Pancreas (tissue), 10 donors: ENCODE measurements at regions not wholly inside any gene's neighbourhood (a gene's known extent, or its start where the extent isn't known, plus 50 kb on each side); places are given as distances from the start of the nearest gene placed in this dataset.
A peak's percentile ranks its signal among the peaks of the same experiment; 100 is the strongest.

ENCODE experiments used
- ATAC-seq, 4 donors: fragments of 200-7000 bp; cut with Tn5 transposase; one replicate each; pipeline versions ENCODE4 v1.8.0 to v1.9.1; 2020; ENCODE audit warnings: mild to moderate bottlenecking in 4 of 4, moderate library complexity in 4 of 4
- DNase-seq, 6 donors: peaks; one replicate each; pipeline ENCODE4 v3.0.0-alpha.2; 2020
- FAIRE-seq: peaks from 2 replicates; lab custom pipeline; 2012; peaks lifted over from hg19 to GRCh38; lab: Jason Lieb, UNC
- H3K27ac ChIP-seq, 4 donors: fragments of 200-600 bp; sonication (generic); 1 replicate in 3 of 4; 2 replicates in 1 of 4; pipeline versions ENCODE4 v1.5.0 to v1.8.0; 2020
- H3K27me3 ChIP-seq, 4 donors: fragments of 200-600 bp; one replicate each; pipeline ENCODE4 v1.8.0; 2021
- H3K36me3 ChIP-seq, 3 donors: fragments of 200-600 bp; sonication (generic) in 1 of 3; one replicate each; pipeline versions ENCODE4 v1.5.0 to v1.8.0; 2020 to 2021
- H3K4me1 ChIP-seq, 3 donors: fragments of 200-600 bp; one replicate each; pipeline ENCODE4 v1.8.0; 2021
- H3K4me3 ChIP-seq, 4 donors: fragments of 200-600 bp; sonication (generic) in 2 of 4; one replicate each; pipeline versions ENCODE4 v1.5.0 to v1.8.0; 2020 to 2021
- H3K9me3 ChIP-seq, 4 donors: fragments of 200-600 bp; one replicate each; pipeline ENCODE4 v1.8.0; 2021
- WGBS, 2 donors: extraction: QIAGEN DNeasy Blood & Tissue Kit; methylation state at CpG; one replicate each; pipeline ENCODE4 v1.1.7; 2013; 5-methylcytosine and 5-hydroxymethylcytosine counted together
- intact Hi-C, 3 donors: fragments of 100-400 bp; cut with DNase I; formaldehyde crosslinking; loops; one replicate each; pipeline versions ENCODE4 v1.11.1 to v1.14.2; 2022
- TF ChIP-seq, protein P1 (sequence below), 4 donors: fragments of 200-600 bp; sonication (generic) in 3 of 4; IDR thresholded peaks; one replicate each; pipeline versions ENCODE4 v1.5.0 to v1.8.0; 2021; ENCODE audit warnings: antibody characterized with exemption in 4 of 4
- donor health status: healthy with polysubstance abuse.
- donor health status: DM: no; HTN: no; CAD: no; lungs with moderate emphysema.
- donor health status: DM: no; HTN: no; CAD: no.
- donor health status: control.
- donor health status: control.
- donor health status: Bipolar disorder and iron deficiency.
- donor health status: DM: yes; HTN: yes; CAD: no.
- donor health status: DM: no; HTN: no; CAD: no.
- donor health status: DM: no; HTN: no; CAD: no.
- donor health status: DM: yes; HTN: yes; CAD: no.

- H3K4me1 ChIP-seq = peaks cover 10 to 45% (median 15%) of the 10 kb centered on the region in 3 donors
- peak overlapping the region in 2 of 4 donors; percentile 31 to 34 for H3K27ac ChIP-seq
- no peaks in the 10 kb centered on the region for H3K9me3 ChIP-seq
- no peak overlapping the region for H3K4me3 ChIP-seq
- intact Hi-C loops = no loop called here
- no peaks in the 10 kb centered on the region for H3K27me3 ChIP-seq
- ATAC-seq (peak; percentile 33 to 43 (median 38)), DNase-seq (no peak), FAIRE-seq (no peak)
- WGBS, 2 donors = 43 to 58% methylated on average over 2 of the region's 2 CpGs
- TF ChIP-seq, protein P1, sequence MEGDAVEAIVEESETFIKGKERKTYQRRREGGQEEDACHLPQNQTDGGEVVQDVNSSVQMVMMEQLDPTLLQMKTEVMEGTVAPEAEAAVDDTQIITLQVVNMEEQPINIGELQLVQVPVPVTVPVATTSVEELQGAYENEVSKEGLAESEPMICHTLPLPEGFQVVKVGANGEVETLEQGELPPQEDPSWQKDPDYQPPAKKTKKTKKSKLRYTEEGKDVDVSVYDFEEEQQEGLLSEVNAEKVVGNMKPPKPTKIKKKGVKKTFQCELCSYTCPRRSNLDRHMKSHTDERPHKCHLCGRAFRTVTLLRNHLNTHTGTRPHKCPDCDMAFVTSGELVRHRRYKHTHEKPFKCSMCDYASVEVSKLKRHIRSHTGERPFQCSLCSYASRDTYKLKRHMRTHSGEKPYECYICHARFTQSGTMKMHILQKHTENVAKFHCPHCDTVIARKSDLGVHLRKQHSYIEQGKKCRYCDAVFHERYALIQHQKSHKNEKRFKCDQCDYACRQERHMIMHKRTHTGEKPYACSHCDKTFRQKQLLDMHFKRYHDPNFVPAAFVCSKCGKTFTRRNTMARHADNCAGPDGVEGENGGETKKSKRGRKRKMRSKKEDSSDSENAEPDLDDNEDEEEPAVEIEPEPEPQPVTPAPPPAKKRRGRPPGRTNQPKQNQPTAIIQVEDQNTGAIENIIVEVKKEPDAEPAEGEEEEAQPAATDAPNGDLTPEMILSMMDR (IDR thresholded peaks at IDR 0.05) = no peak
- no peaks in the 10 kb centered on the region for H3K36me3 ChIP-seq
These were observed 94.5 kb upstream of the F3 start for GRCh38 chr1:94636100-94636499.

GRCh38 chr1:94634977-94635416 is 93.4 kb upstream of the F3 start:
- Histone ChIP-seq H3K4me1 (peaks cover 10 to 45% (median 15%) of the 10 kb centered on the region in 3 donors), H3K36me3 (no peaks in the 10 kb centered on the region), H3K27ac (peak overlapping the region in 2 of 4 donors; percentile 47 to 77), H3K9me3 (no peaks in the 10 kb centered on the region), H3K4me3 (no peak overlapping the region), H3K27me3 (no peaks in the 10 kb centered on the region)
- intact Hi-C loops = no loop called here
- ATAC-seq (peak in 3 of 4 donors; percentile 34 to 38 (median 37)), FAIRE-seq (no peak), DNase-seq (no peak)
- TF ChIP-seq, protein P1 (IDR thresholded peaks at IDR 0.05) = no peak
- 49 to 56% methylated on average over 2 of the region's 2 CpGs for WGBS, 2 donors

DNA sequence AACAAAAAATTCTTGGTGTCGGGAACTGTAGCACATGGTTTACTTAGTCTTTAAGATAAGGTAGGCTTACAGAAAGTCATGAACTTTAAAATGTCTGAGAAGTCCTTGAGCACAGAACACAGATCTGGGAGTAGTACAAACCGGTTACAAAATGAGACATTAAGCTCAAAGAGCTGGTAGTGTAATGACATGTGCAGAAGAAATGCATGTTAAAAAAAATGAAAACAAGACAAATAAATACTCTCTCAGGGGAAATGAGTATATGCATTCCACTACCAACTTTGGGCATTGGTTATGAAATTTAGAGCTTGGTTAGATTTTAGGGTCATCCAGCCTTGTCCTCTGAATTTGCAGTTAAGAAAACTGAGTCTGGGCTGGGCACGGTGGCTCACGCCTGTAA is 91.5 kb upstream of the F3 start:
- DNase-seq (peak in 1 of 6 donors; percentile 36), FAIRE-seq (no peak), ATAC-seq (peak; percentile 73 to 90 (median 84))
- intact Hi-C loops = no loop called here
- TF ChIP-seq, protein P1 (IDR thresholded peaks at IDR 0.05) = no peak
- WGBS, 2 donors = 30 to 37% methylated on average over 4 of the region's 4 CpGs
- H3K4me3 ChIP-seq = no peak overlapping the region
- peak overlapping the region in 2 of 4 donors; percentile 77 to 81 for H3K27ac ChIP-seq
- H3K9me3 ChIP-seq = no peaks in the 10 kb centered on the region
- no peaks in the 10 kb centered on the region for H3K27me3 ChIP-seq
- peaks cover 10 to 45% (median 15%) of the 10 kb centered on the region in 3 donors for H3K4me1 ChIP-seq
- H3K36me3 ChIP-seq = no peaks in the 10 kb centered on the region

- WGBS, 2 donors = 90 to 94% methylated on average over 16 of the region's 16 CpGs
- ATAC-seq (no peak), DNase-seq (no peak), FAIRE-seq (no peak)
- Histone ChIP-seq H3K4me1 (peaks cover 5 to 25% (median 8%) of the 10 kb centered on the region in 3 donors), H3K36me3 (no peaks in the 10 kb centered on the region), H3K27ac (no peak overlapping the region), H3K4me3 (no peak overlapping the region), H3K27me3 (no peaks in the 10 kb centered on the region), H3K9me3 (no peaks in the 10 kb centered on the region)
- intact Hi-C loops = no loop called here
- TF ChIP-seq, protein P1 (IDR thresholded peaks at IDR 0.05) = no peak
These were observed 88.0 kb upstream of the F3 start for GRCh38 chr1:94629259-94630181.

DNA sequence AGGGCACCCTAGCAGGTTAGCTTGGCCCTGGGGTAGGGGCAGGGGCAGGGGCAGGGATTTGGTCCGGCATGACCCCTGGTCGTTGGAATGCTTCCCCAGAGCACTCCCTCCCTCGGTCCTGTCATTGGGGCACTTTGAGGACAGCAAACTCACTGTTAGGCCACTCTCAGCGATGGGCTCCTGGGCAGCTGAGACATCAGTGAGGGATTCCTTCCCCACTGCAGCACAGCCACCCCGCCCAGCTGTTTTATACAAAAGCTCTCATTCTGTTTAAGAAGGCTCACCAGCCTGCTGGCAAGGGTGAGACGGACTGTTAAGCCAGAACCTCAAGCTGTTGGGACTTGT is 86.9 kb upstream of the F3 start:
- DNase-seq (no peak), ATAC-seq (no peak), FAIRE-seq (no peak)
- TF ChIP-seq, protein P1 (IDR thresholded peaks at IDR 0.05) = no peak
- 89 to 90% methylated on average over 6 of the region's 6 CpGs for WGBS, 2 donors
- intact Hi-C loops = no loop called here
- Histone ChIP-seq H3K9me3 (no peaks in the 10 kb centered on the region), H3K4me1 (peaks cover 0 to 14% (median 4%) of the 10 kb centered on the region in 3 donors), H3K36me3 (no peaks in the 10 kb centered on the region), H3K27me3 (no peaks in the 10 kb centered on the region), H3K4me3 (no peak overlapping the region), H3K27ac (no peak overlapping the region)
